ENCODE measurements at regions not wholly inside any gene's neighbourhood (a gene's known extent, or its start where the extent isn't known, plus 50 kb on each side); places are given as distances from the start of the nearest gene placed in this dataset.
"Not testable (repeated sequence)": the region's sequence is repeated elsewhere in the genome, so short reads cannot be mapped to it uniquely, and the experiment has no call there.

GRCh38 chr13:22881721-22882608, 298.8 kb upstream of the SGCG start:
- H3K27ac Mint-ChIP-seq; H3K4me1 Mint-ChIP-seq; POLR2A ChIA-PET; H3K4me3 Mint-ChIP-seq; H3K27me3 Mint-ChIP-seq; CTCF ChIA-PET; DNase-seq; H3K9me3 Mint-ChIP-seq; H3K36me3 Mint-ChIP-seq (ENCODE audit: low read depth): not testable (repeated sequence)

GRCh38 chr13:22883262-22883840, 297.4 kb upstream of the SGCG start:
- Mint-ChIP-seq H3K27ac (no peak overlapping the region), H3K4me3 (no peak overlapping the region), H3K36me3 (ENCODE audit: low read depth) (no peaks in the 10 kb centered on the region), H3K9me3 (no peaks in the 10 kb centered on the region), H3K4me1 (no peaks in the 10 kb centered on the region), H3K27me3 (no peaks in the 10 kb centered on the region)
- CTCF ChIA-PET: no interaction called here
- POLR2A ChIA-PET: no interaction called here
- DNase-seq: no peak

- Mint-ChIP-seq H3K27ac (no peak overlapping the region), H3K27me3 (no peaks in the 10 kb centered on the region), H3K36me3 (ENCODE audit: low read depth) (no peaks in the 10 kb centered on the region), H3K9me3 (no peaks in the 10 kb centered on the region), H3K4me3 (no peak overlapping the region), H3K4me1 (no peaks in the 10 kb centered on the region)
- ChIA-PET POLR2A (no interaction called here), CTCF (no interaction called here)
- DNase-seq: no peak
Observed at GRCh38 chr13:22883956-22884355, 296.8 kb upstream of the SGCG start.

- POLR2A ChIA-PET; H3K4me1 Mint-ChIP-seq; H3K9me3 Mint-ChIP-seq; DNase-seq; H3K27me3 Mint-ChIP-seq; H3K4me3 Mint-ChIP-seq; CTCF ChIA-PET; H3K27ac Mint-ChIP-seq; H3K36me3 Mint-ChIP-seq (ENCODE audit: low read depth): not testable (repeated sequence)
Observed at GRCh38 chr13:22886061-22886460, 294.7 kb upstream of the SGCG start.

- CTCF ChIA-PET; H3K36me3 Mint-ChIP-seq (ENCODE audit: low read depth); H3K27me3 Mint-ChIP-seq; H3K4me3 Mint-ChIP-seq; DNase-seq; H3K9me3 Mint-ChIP-seq; H3K27ac Mint-ChIP-seq; H3K4me1 Mint-ChIP-seq; POLR2A ChIA-PET: not testable (repeated sequence)
Observed at GRCh38 chr13:22889376-22889775, 291.4 kb upstream of the SGCG start.

- no peaks in the 10 kb centered on the region for H3K36me3 Mint-ChIP-seq (ENCODE audit: low read depth)
- ChIA-PET CTCF (no interaction called here), POLR2A (no interaction called here)
- no peaks in the 10 kb centered on the region for H3K9me3 Mint-ChIP-seq
- H3K27me3 Mint-ChIP-seq: no peaks in the 10 kb centered on the region
- no peaks in the 10 kb centered on the region for H3K4me1 Mint-ChIP-seq
- no peak overlapping the region for H3K27ac Mint-ChIP-seq
- DNase-seq: no peak
- H3K4me3 Mint-ChIP-seq: no peak overlapping the region
Observed at GRCh38 chr13:22893204-22893603, 287.6 kb upstream of the SGCG start.

GRCh38 chr13:22893777-22894176, 287.0 kb upstream of the SGCG start:
- no peak for DNase-seq
- POLR2A ChIA-PET: no interaction called here
- H3K4me1 Mint-ChIP-seq: no peaks in the 10 kb centered on the region
- no peaks in the 10 kb centered on the region for H3K27me3 Mint-ChIP-seq
- no peak overlapping the region for H3K27ac Mint-ChIP-seq
- CTCF ChIA-PET: no interaction called here
- H3K9me3 Mint-ChIP-seq: no peaks in the 10 kb centered on the region
- no peaks in the 10 kb centered on the region for H3K36me3 Mint-ChIP-seq (ENCODE audit: low read depth)
- H3K4me3 Mint-ChIP-seq: no peak overlapping the region

- DNase-seq: no peak
- Mint-ChIP-seq H3K4me1 (no peaks in the 10 kb centered on the region), H3K27ac (no peak overlapping the region), H3K27me3 (no peaks in the 10 kb centered on the region), H3K4me3 (no peak overlapping the region), H3K9me3 (no peaks in the 10 kb centered on the region), H3K36me3 (ENCODE audit: low read depth) (no peaks in the 10 kb centered on the region)
- ChIA-PET POLR2A (no interaction called here), CTCF (no interaction called here)
Observed at GRCh38 chr13:22897571-22898314, 283.0 kb upstream of the SGCG start.

GRCh38 chr13:22900416-22900951, 280.3 kb upstream of the SGCG start:
- DNase-seq; H3K9me3 Mint-ChIP-seq; H3K4me1 Mint-ChIP-seq; H3K27ac Mint-ChIP-seq; CTCF ChIA-PET; H3K27me3 Mint-ChIP-seq; POLR2A ChIA-PET; H3K4me3 Mint-ChIP-seq; H3K36me3 Mint-ChIP-seq (ENCODE audit: low read depth): not testable (repeated sequence)

GRCh38 chr13:22903301-22903700, 277.5 kb upstream of the SGCG start:
- H3K9me3 Mint-ChIP-seq: no peaks in the 10 kb centered on the region
- no peak overlapping the region for H3K27ac Mint-ChIP-seq
- POLR2A ChIA-PET: no interaction called here
- no peak for DNase-seq
- H3K4me3 Mint-ChIP-seq: no peak overlapping the region
- H3K36me3 Mint-ChIP-seq (ENCODE audit: low read depth): no peaks in the 10 kb centered on the region
- CTCF ChIA-PET: no interaction called here
- peaks cover 3% of the 10 kb centered on the region for H3K27me3 Mint-ChIP-seq
- no peaks in the 10 kb centered on the region for H3K4me1 Mint-ChIP-seq

GRCh38 chr13:22903925-22904324, 276.9 kb upstream of the SGCG start:
- POLR2A ChIA-PET: no interaction called here
- no peaks in the 10 kb centered on the region for H3K9me3 Mint-ChIP-seq
- no peak overlapping the region for H3K27ac Mint-ChIP-seq
- H3K4me1 Mint-ChIP-seq: no peaks in the 10 kb centered on the region
- peaks cover 3% of the 10 kb centered on the region for H3K27me3 Mint-ChIP-seq
- no peaks in the 10 kb centered on the region for H3K36me3 Mint-ChIP-seq (ENCODE audit: low read depth)
- H3K4me3 Mint-ChIP-seq: no peak overlapping the region
- DNase-seq: no peak
- CTCF ChIA-PET: no interaction called here

- DNase-seq: no peak
- Mint-ChIP-seq H3K27ac (no peak overlapping the region), H3K9me3 (no peaks in the 10 kb centered on the region), H3K36me3 (ENCODE audit: low read depth) (no peaks in the 10 kb centered on the region), H3K27me3 (peaks cover 45% of the 10 kb centered on the region), H3K4me3 (no peak overlapping the region), H3K4me1 (no peaks in the 10 kb centered on the region)
- CTCF ChIA-PET: no interaction called here
- POLR2A ChIA-PET: no interaction called here
Observed at GRCh38 chr13:22915442-22916082, 265.2 kb upstream of the SGCG start.

- H3K27me3 Mint-ChIP-seq: peaks cover 45% of the 10 kb centered on the region
- H3K4me1 Mint-ChIP-seq; CTCF ChIA-PET; H3K27ac Mint-ChIP-seq; H3K9me3 Mint-ChIP-seq; H3K36me3 Mint-ChIP-seq (ENCODE audit: low read depth); DNase-seq; H3K4me3 Mint-ChIP-seq; POLR2A ChIA-PET: not testable (repeated sequence)
Observed at GRCh38 chr13:22916276-22916675, 264.5 kb upstream of the SGCG start.
